Adrenal gland (tissue), 9 donors: ENCODE measurements at regions not wholly inside any gene's neighbourhood (a gene's known extent, or its start where the extent isn't known, plus 50 kb on each side); places are given as distances from the start of the nearest gene placed in this dataset.

Experiments
- DNase-seq, 7 donors: peaks; one replicate each; pipeline ENCODE4 v3.0.0-alpha.2; 2019 to 2020
- H3K27ac ChIP-seq, 5 donors: fragments of 200-600 bp; sonication (generic) in 4 of 5; 1 replicate in 3 of 5; 2 replicates in 2 of 5; pipeline versions ENCODE4 v1.5.1 to v1.8.0; 2016 to 2020; ENCODE audit warnings: mild to moderate bottlenecking in 1 of 5
- H3K27me3 ChIP-seq: fragments of 200-600 bp; 2 replicates; pipeline ENCODE4 v1.8.0; 2021
- H3K36me3 ChIP-seq, 2 donors: fragments of 200-600 bp; replicated peaks in 1 of 2; 1 replicate in 1 of 2; 2 replicates in 1 of 2; pipeline versions ENCODE4 v1.5.1 to v1.8.0; 2018 to 2022
- H3K4me1 ChIP-seq, 2 donors: fragments of 200-600 bp; replicated peaks in 1 of 2; 1 replicate in 1 of 2; 2 replicates in 1 of 2; pipeline versions ENCODE4 v1.5.1 to v1.8.0; 2018 to 2021
- H3K4me3 ChIP-seq, 4 donors: fragments of 200-600 bp; sonication (generic) in 3 of 4; one replicate each; pipeline ENCODE4 v1.5.1; 2016 to 2018
- H3K9me3 ChIP-seq, 3 donors: fragments of 200-600 bp; sonication (generic) in 1 of 3; replicated peaks in 1 of 3; 1 replicate in 2 of 3; 2 replicates in 1 of 3; pipeline versions ENCODE4 v1.5.1 to v1.8.0; 2016 to 2021
- CTCF ChIP-seq, 6 experiments: fragments of 450-650 bp in 4 of 6; fragments of 200-600 bp in 2 of 6; sonication (generic) in 1 of 6; IDR thresholded peaks; 1 replicate in 5 of 6; 2 replicates in 1 of 6; pipeline versions ENCODE4 v1.5.1 to v1.8.0; 2016 to 2021; ENCODE audit warnings: antibody characterized with exemption in 6 of 6, mild to moderate bottlenecking in 2 of 6, moderate library complexity in 1 of 6
- POLR2A ChIP-seq, 2 donors: fragments of 450-650 bp; IDR thresholded peaks; one replicate each; pipeline ENCODE4 v1.6.1; 2017; ENCODE audit warnings: antibody characterized with exemption in 2 of 2, mild to moderate bottlenecking in 2 of 2, moderate library complexity in 1 of 2
- WGBS, 4 donors: extraction: QIAGEN DNeasy Blood & Tissue Kit in 2 of 4; methylation state at CpG; one replicate each; pipeline versions ENCODE4 v1.1.5 to v1.1.7; 2013 to 2017; 5-methylcytosine and 5-hydroxymethylcytosine counted together
- intact Hi-C, 2 donors: fragments of 100-400 bp; cut with DNase I; formaldehyde crosslinking; loops; one replicate each; pipeline versions ENCODE4 v1.14.1 to v1.15.0; 2022 to 2023
- donor health status: healthy with polysubstance abuse.
- donor health status: Bipolar disorder and iron deficiency.
- donor health status: DM: yes; HTN: yes; CAD: no.
- donor health status: DM: no; HTN: no; CAD: no.
- donor health status: DM: no; HTN: no; CAD: no.

- intact Hi-C loops, result loop anchor here in 1 of 2 donors (10.0 kb wide), 1 partner anchor 561 kb away; no protein-coding TSS in a partner anchor
- Histone ChIP-seq H3K27me3 (no peaks in the 10 kb centered on the region), H3K9me3 (no peaks in the 10 kb centered on the region), H3K36me3 (no peaks in the 10 kb centered on the region), H3K4me3 (no peak overlapping the region), H3K4me1 (no peaks in the 10 kb centered on the region), H3K27ac (no peak overlapping the region)
- peak in 2 of 7 donors; percentile 14 to 27 for DNase-seq
- TF ChIP-seq CTCF (IDR thresholded peaks at IDR 0.05), result peak in 5 of 6 experiments; percentile 40 to 53 (median 44)
- no peak for TF ChIP-seq POLR2A (IDR thresholded peaks at IDR 0.05)
Measured at GRCh38 chr1:213564215-213564659, 423.5 kb upstream of the PROX1 start.

GRCh38 chr1:213568929-213569815, 418.6 kb upstream of the PROX1 start:
- DNase-seq, result no peak
- 76 to 82% (median 78%) methylated on average over 4 of the region's 4 CpGs for WGBS, 4 donors
- no peak overlapping the region for H3K27ac ChIP-seq
- no peaks in the 10 kb centered on the region for H3K36me3 ChIP-seq
- TF ChIP-seq POLR2A (IDR thresholded peaks at IDR 0.05), result no peak
- TF ChIP-seq CTCF (IDR thresholded peaks at IDR 0.05), result no peak
- H3K27me3 ChIP-seq, result no peaks in the 10 kb centered on the region
- H3K9me3 ChIP-seq, result no peaks in the 10 kb centered on the region
- no peak overlapping the region for H3K4me3 ChIP-seq
- intact Hi-C loops, result loop anchor here in 1 of 2 donors (10.0 kb wide), 1 partner anchor 556 kb away; no protein-coding TSS in a partner anchor
- H3K4me1 ChIP-seq, result no peaks in the 10 kb centered on the region

GRCh38 chr1:213569816-213570150, 418.0 kb upstream of the PROX1 start:
- Histone ChIP-seq H3K27ac (no peak overlapping the region), H3K36me3 (no peaks in the 10 kb centered on the region), H3K27me3 (no peaks in the 10 kb centered on the region), H3K4me3 (no peak overlapping the region), H3K4me1 (no peaks in the 10 kb centered on the region), H3K9me3 (no peaks in the 10 kb centered on the region)
- intact Hi-C loops, result loop anchor here in 1 of 2 donors (10.0 kb wide), 1 partner anchor 555 kb away; no protein-coding TSS in a partner anchor
- no peak for DNase-seq
- TF ChIP-seq CTCF (IDR thresholded peaks at IDR 0.05) (no peak), POLR2A (IDR thresholded peaks at IDR 0.05) (no peak)
- 82 to 85% (median 85%) methylated on average over 4 of the region's 4 CpGs for WGBS, 4 donors

GRCh38 chr1:213570487-213570886, 417.3 kb upstream of the PROX1 start:
- no peak for DNase-seq
- intact Hi-C loops, result no loop called here
- TF ChIP-seq POLR2A (IDR thresholded peaks at IDR 0.05), result no peak
- TF ChIP-seq CTCF (IDR thresholded peaks at IDR 0.05), result no peak
- H3K27ac ChIP-seq, result no peak overlapping the region
- no peaks in the 10 kb centered on the region for H3K36me3 ChIP-seq
- no peaks in the 10 kb centered on the region for H3K9me3 ChIP-seq
- 50 to 77% (median 69%) methylated on average over 2 of the region's 2 CpGs for WGBS, 4 donors
- H3K4me3 ChIP-seq, result no peak overlapping the region
- H3K27me3 ChIP-seq, result no peaks in the 10 kb centered on the region
- no peaks in the 10 kb centered on the region for H3K4me1 ChIP-seq
